ENCODE measurements at regions not wholly inside any gene's neighbourhood (a gene's known extent, or its start where the extent isn't known, plus 50 kb on each side); places are given as distances from the start of the nearest gene placed in this dataset.

- Mint-ChIP-seq H3K27ac (peak overlapping the region in 2 of 3 experiments; percentile 12 to 18), H3K4me3 (no peak overlapping the region), H3K36me3 (ENCODE audit: low read depth) (no peaks in the 10 kb centered on the region), H3K27me3 (ENCODE audit: low read depth) (no peaks in the 10 kb centered on the region), H3K9me3 (no peaks in the 10 kb centered on the region), H3K4me1 (peaks cover 6% of the 10 kb centered on the region)
- TF ChIP-seq CTCF (IDR thresholded peaks at IDR 0.05; ENCODE audit: unreplicated experiment in 3 of 3), result no peak
These were observed 64.3 kb upstream of the EMCN start for GRCh38 chr4:100582146-100582545.

- H3K4me3 Mint-ChIP-seq, result no peak overlapping the region
- H3K4me1 Mint-ChIP-seq, result peaks cover 6% of the 10 kb centered on the region
- H3K36me3 Mint-ChIP-seq (ENCODE audit: low read depth), result no peaks in the 10 kb centered on the region
- no peaks in the 10 kb centered on the region for H3K27me3 Mint-ChIP-seq (ENCODE audit: low read depth)
- TF ChIP-seq CTCF (IDR thresholded peaks at IDR 0.05; ENCODE audit: unreplicated experiment in 3 of 3), result no peak
- H3K9me3 Mint-ChIP-seq, result no peaks in the 10 kb centered on the region
- H3K27ac Mint-ChIP-seq, result no peak overlapping the region
These were observed 63.5 kb upstream of the EMCN start for GRCh38 chr4:100581337-100581736.

GRCh38 chr4:100576570-100576969, 58.7 kb upstream of the EMCN start:
- Mint-ChIP-seq H3K4me1 (no peaks in the 10 kb centered on the region), H3K27ac (no peak overlapping the region), H3K9me3 (no peaks in the 10 kb centered on the region), H3K27me3 (ENCODE audit: low read depth) (no peaks in the 10 kb centered on the region), H3K4me3 (no peak overlapping the region), H3K36me3 (ENCODE audit: low read depth) (no peaks in the 10 kb centered on the region)
- TF ChIP-seq CTCF (IDR thresholded peaks at IDR 0.05; ENCODE audit: unreplicated experiment in 3 of 3), result no peak

- H3K27me3 Mint-ChIP-seq (ENCODE audit: low read depth), result no peaks in the 10 kb centered on the region
- H3K27ac Mint-ChIP-seq, result no peak overlapping the region
- no peak for TF ChIP-seq CTCF (IDR thresholded peaks at IDR 0.05; ENCODE audit: unreplicated experiment in 3 of 3)
- H3K9me3 Mint-ChIP-seq, result no peaks in the 10 kb centered on the region
- no peaks in the 10 kb centered on the region for H3K36me3 Mint-ChIP-seq (ENCODE audit: low read depth)
- no peaks in the 10 kb centered on the region for H3K4me1 Mint-ChIP-seq
- no peak overlapping the region for H3K4me3 Mint-ChIP-seq
These were observed 56.8 kb upstream of the EMCN start for GRCh38 chr4:100574607-100575006.

- Mint-ChIP-seq H3K27ac (no peak overlapping the region), H3K36me3 (ENCODE audit: low read depth) (no peaks in the 10 kb centered on the region), H3K27me3 (ENCODE audit: low read depth) (no peaks in the 10 kb centered on the region), H3K9me3 (no peaks in the 10 kb centered on the region), H3K4me1 (no peaks in the 10 kb centered on the region), H3K4me3 (no peak overlapping the region)
- no peak for TF ChIP-seq CTCF (IDR thresholded peaks at IDR 0.05; ENCODE audit: unreplicated experiment in 3 of 3)
These were observed 51.4 kb upstream of the EMCN start for GRCh38 chr4:100569196-100569595.
